Endodermal cell (in vitro differentiated cells): ENCODE measurements at regions not wholly inside any gene's neighbourhood (a gene's known extent, or its start where the extent isn't known, plus 50 kb on each side); places are given as distances from the start of the nearest gene placed in this dataset.
A peak's percentile ranks its signal among the peaks of the same experiment; 100 is the strongest.

ENCODE experiments used
- DNase-seq: peaks from one replicate; pipeline ENCODE4 v3.0.0-alpha.2; 2017
- H3K27ac ChIP-seq: 2 replicates; pipeline ENCODE4 v1.5.1; 2013; ENCODE audit warnings: mild to moderate bottlenecking, low read depth, low read length, moderate library complexity
- H3K27me3 ChIP-seq: 2 replicates; pipeline ENCODE4 v1.6.1; 2013; ENCODE audit warnings: mild to moderate bottlenecking, low read length, moderate library complexity; ENCODE audit not compliant: insufficient read depth, control insufficient read depth, poor library complexity, severe bottlenecking
- H3K36me3 ChIP-seq: 2 replicates; pipeline ENCODE4 v1.7.0; 2013; ENCODE audit warnings: mild to moderate bottlenecking, low read length, moderate library complexity; ENCODE audit not compliant: control insufficient read depth, insufficient read depth
- H3K4me1 ChIP-seq: one replicate; pipeline ENCODE4 v1.7.0; 2013; ENCODE audit warnings: low read length; ENCODE audit not compliant: control insufficient read depth, insufficient read depth
- H3K4me3 ChIP-seq: 2 replicates; pipeline ENCODE4 v1.5.1; 2013; ENCODE audit warnings: mild to moderate bottlenecking, low read length, moderate library complexity
- H3K9ac ChIP-seq: 2 replicates; pipeline ENCODE4 v1.6.1; 2013; ENCODE audit warnings: mild to moderate bottlenecking, low read length, moderate library complexity; ENCODE audit not compliant: poor library complexity, severe bottlenecking; ENCODE audit errors: extremely low read depth
- H3K9me3 ChIP-seq: 2 replicates; pipeline ENCODE4 v1.6.1; 2013; ENCODE audit warnings: mild to moderate bottlenecking, low read length, moderate library complexity; ENCODE audit not compliant: control insufficient read depth
- H3K27ac Mint-ChIP-seq: 2 replicates; pipeline ENCODE4 v1.8.0; 2020; ENCODE audit warnings: mixed read lengths
- H3K27me3 Mint-ChIP-seq: 2 replicates; pipeline ENCODE4 v1.8.0; 2021; ENCODE audit warnings: mild to moderate bottlenecking, mixed read lengths; ENCODE audit not compliant: insufficient read depth
- H3K36me3 Mint-ChIP-seq: 2 replicates; pipeline ENCODE4 v1.8.0; 2020; ENCODE audit warnings: low read depth, mixed read lengths
- H3K4me1 Mint-ChIP-seq: 2 replicates; pipeline ENCODE4 v1.8.0; 2020; ENCODE audit warnings: mixed read lengths
- H3K4me3 Mint-ChIP-seq: 2 replicates; pipeline ENCODE4 v1.8.0; 2020; ENCODE audit warnings: mild to moderate bottlenecking, moderate library complexity, mixed read lengths
- H3K9me3 Mint-ChIP-seq: 2 replicates; pipeline ENCODE4 v1.8.0; 2020; ENCODE audit warnings: mild to moderate bottlenecking, mixed read lengths
- CTCF ChIP-seq: fragments of 200-600 bp; sonication (generic); conservative IDR thresholded peaks from 2 replicates; pipeline ENCODE4 v1.5.0; 2021; ENCODE audit warnings: antibody characterized with exemption, mild to moderate bottlenecking
- WGBS, 2 experiments: methylation state at CpG; one replicate each; pipeline versions ENCODE4 v1.1.5 to v1.1.7; 2013; ENCODE audit warnings: missing lambda C conversion rate in 2 of 2, mixed read lengths in 1 of 2; ENCODE audit not compliant: insufficient coverage in 1 of 2, insufficient read length in 1 of 2; 5-methylcytosine and 5-hydroxymethylcytosine counted together

GRCh38 chr9:129495620-129496472, 125.1 kb downstream of the C9orf50 start:
- peak; percentile 18 for TF ChIP-seq CTCF
- peak; percentile 98 for DNase-seq
- Mint-ChIP-seq H3K27me3 (peaks cover 2% of the 10 kb centered on the region), H3K36me3 (no peaks in the 10 kb centered on the region), H3K4me1 (peaks cover 47% of the 10 kb centered on the region), H3K9me3 (no peaks in the 10 kb centered on the region), H3K4me3 (peak overlapping the region; percentile 66), H3K27ac (peak overlapping the region; percentile 94)
- WGBS, 2 experiments, result 7 to 10% methylated on average over 13 to 50 of the region's 50 CpGs
- H3K9ac ChIP-seq, result peak overlapping the region; percentile 64
- H3K27me3 ChIP-seq, result no peaks in the 10 kb centered on the region
- H3K4me1 ChIP-seq, result peaks cover 13% of the 10 kb centered on the region
- H3K9me3 ChIP-seq, result no peaks in the 10 kb centered on the region
- no peaks in the 10 kb centered on the region for H3K36me3 ChIP-seq
- H3K4me3 ChIP-seq, result peak overlapping the region; percentile 78
- peak overlapping the region; percentile 100 for H3K27ac ChIP-seq

- Histone ChIP-seq H3K9ac (no peak overlapping the region), H3K36me3 (no peaks in the 10 kb centered on the region), H3K27ac (no peak overlapping the region), H3K27me3 (no peaks in the 10 kb centered on the region), H3K9me3 (no peaks in the 10 kb centered on the region), H3K4me3 (no peak overlapping the region), H3K4me1 (peaks cover 14% of the 10 kb centered on the region)
- peaks cover 9% of the 10 kb centered on the region for H3K27me3 Mint-ChIP-seq
- DNase-seq, result peak; percentile 55
- H3K4me3 Mint-ChIP-seq, result peak overlapping the region; percentile 66
- H3K27ac Mint-ChIP-seq, result no peak overlapping the region
- H3K36me3 Mint-ChIP-seq, result no peaks in the 10 kb centered on the region
- TF ChIP-seq CTCF, result peak; percentile 15
- no peaks in the 10 kb centered on the region for H3K9me3 Mint-ChIP-seq
- H3K4me1 Mint-ChIP-seq, result peaks cover 49% of the 10 kb centered on the region
- 91 to 94% methylated on average over 3 to 9 of the region's 11 CpGs for WGBS, 2 experiments
These were observed 126.7 kb downstream of the C9orf50 start for GRCh38 chr9:129494113-129494789.

GRCh38 chr9:129493706-129494047, 127.2 kb downstream of the C9orf50 start:
- Histone ChIP-seq H3K36me3 (no peaks in the 10 kb centered on the region), H3K27ac (no peak overlapping the region), H3K9ac (no peak overlapping the region), H3K27me3 (no peaks in the 10 kb centered on the region), H3K9me3 (no peaks in the 10 kb centered on the region), H3K4me3 (no peak overlapping the region), H3K4me1 (peaks cover 19% of the 10 kb centered on the region)
- peaks cover 11% of the 10 kb centered on the region for H3K27me3 Mint-ChIP-seq
- H3K4me1 Mint-ChIP-seq, result peaks cover 52% of the 10 kb centered on the region
- DNase-seq, result no peak
- H3K27ac Mint-ChIP-seq, result no peak overlapping the region
- no peaks in the 10 kb centered on the region for H3K36me3 Mint-ChIP-seq
- no peaks in the 10 kb centered on the region for H3K9me3 Mint-ChIP-seq
- H3K4me3 Mint-ChIP-seq, result no peak overlapping the region
- WGBS, 2 experiments, result 81% methylated on average over 8 of the region's 8 CpGs
- no peak for TF ChIP-seq CTCF
